IMR-90 (cell line): ENCODE measurements at regions not wholly inside any gene's neighbourhood (a gene's known extent, or its start where the extent isn't known, plus 50 kb on each side); places are given as distances from the start of the nearest gene placed in this dataset.

ENCODE experiments used
- ATAC-seq: fragments of 200-7000 bp; cut with Tn5 transposase; 2 replicates; pipeline ENCODE4 v1.9.1; 2020; ENCODE audit warnings: low read depth, mild to moderate bottlenecking, moderate library complexity
- BruUV-seq: library from RNA; stranded (reverse); fragments of 400-500 nt; replicated peaks from 2 replicates; lab custom pipeline; 2021; lab: Mats Ljungman, UMichigan
- CTCF ChIA-PET: fragments of 300-600 bp; formaldehyde crosslinking; extraction: SDS; loops from one replicate; lab custom pipeline; 2021; ENCODE audit warnings: antibody characterized with exemption; lab: Yijun Ruan, JAX
- POLR2A ChIA-PET: fragments of 300-600 bp; sonication (Branson Sonifier 250); formaldehyde crosslinking; loops from one replicate; lab custom pipeline; 2022; ENCODE audit warnings: antibody characterized with exemption; ENCODE audit not compliant: unreplicated experiment; lab: Charles Lee
- DNase-seq: peaks from one replicate; pipeline ENCODE4 v3.0.0; 2013
- H2AFZ ChIP-seq: replicated peaks from 2 replicates; pipeline ENCODE3; 2013; ENCODE audit warnings: low read length, mild to moderate bottlenecking; ENCODE audit not compliant: poor library complexity
- H2AK5ac ChIP-seq: 2 replicates; pipeline ENCODE4 v1.6.1; 2013; ENCODE audit warnings: low read depth, low read length, inconsistent platforms
- H2AK9ac ChIP-seq: replicated peaks from 2 replicates; pipeline ENCODE3; 2013; ENCODE audit warnings: mild to moderate bottlenecking, low read depth, low read length, moderate library complexity; ENCODE audit not compliant: poor library complexity
- H2BK120ac ChIP-seq: 2 replicates; pipeline ENCODE4 v1.6.1; 2013; ENCODE audit warnings: low read depth, low read length, inconsistent platforms
- H2BK15ac ChIP-seq: 3 replicates; pipeline ENCODE4 v1.6.1; 2013; ENCODE audit warnings: low read depth, low read length, inconsistent platforms
- H2BK20ac ChIP-seq: 2 replicates; pipeline ENCODE4 v1.6.1; 2013; ENCODE audit warnings: low read depth, mild to moderate bottlenecking, inconsistent platforms, low read length, moderate library complexity
- H2BK5ac ChIP-seq: 2 replicates; pipeline ENCODE4 v1.6.1; 2013; ENCODE audit warnings: mild to moderate bottlenecking, low read depth, low read length, inconsistent platforms; ENCODE audit not compliant: poor library complexity, severe bottlenecking
- H3K14ac ChIP-seq: replicated peaks from 2 replicates; pipeline ENCODE4 v1.6.1; 2013; ENCODE audit warnings: low read depth, low read length, inconsistent platforms
- H3K18ac ChIP-seq: 2 replicates; pipeline ENCODE4 v1.6.1; 2013; ENCODE audit warnings: low read depth, low read length, control low read depth
- H3K23ac ChIP-seq: 2 replicates; pipeline ENCODE4 v1.6.1; 2013; ENCODE audit warnings: low read depth, low read length, inconsistent platforms
- H3K27ac ChIP-seq: 2 replicates; pipeline ENCODE4 v1.5.1; 2013; ENCODE audit warnings: mild to moderate bottlenecking, control low read depth, low read length; ENCODE audit not compliant: insufficient read depth
- H3K27me3 ChIP-seq: 2 replicates; pipeline ENCODE4 v1.6.1; 2013; ENCODE audit warnings: low read length; ENCODE audit not compliant: control insufficient read depth, insufficient read depth
- H3K36me3 ChIP-seq: 2 replicates; pipeline ENCODE4 v1.6.1; 2013; ENCODE audit warnings: low read length, mixed read lengths; ENCODE audit not compliant: control insufficient read depth, insufficient read depth
- H3K4ac ChIP-seq: 2 replicates; pipeline ENCODE4 v1.6.1; 2013; ENCODE audit warnings: low read depth, low read length, inconsistent platforms
- H3K4me1 ChIP-seq: 2 replicates; pipeline ENCODE4 v1.6.1; 2013; ENCODE audit warnings: low read length, mixed read lengths; ENCODE audit not compliant: control insufficient read depth, insufficient read depth
- H3K4me2 ChIP-seq: 2 replicates; pipeline ENCODE4 v1.6.1; 2013; ENCODE audit warnings: low read depth, mild to moderate bottlenecking, control low read depth, low read length, moderate library complexity
- H3K4me3 ChIP-seq: 2 replicates; pipeline ENCODE4 v1.5.1; 2013; ENCODE audit warnings: low read depth, mild to moderate bottlenecking, control low read depth, low read length, moderate library complexity; ENCODE audit not compliant: insufficient read depth
- H3K56ac ChIP-seq: 2 replicates; pipeline ENCODE4 v1.6.1; 2013; ENCODE audit warnings: low read length, inconsistent platforms; ENCODE audit not compliant: insufficient read depth; ENCODE audit errors: extremely low read depth
- H3K79me1 ChIP-seq, 2 experiments: 2 replicates each; pipeline ENCODE4 v1.6.1; 2013; ENCODE audit warnings: low read length in 2 of 2, inconsistent platforms in 1 of 2, low read depth in 1 of 2
- H3K9ac ChIP-seq: 2 replicates; pipeline ENCODE4 v1.6.1; 2013; ENCODE audit warnings: low read depth, low read length, control low read depth
- H3K9me1 ChIP-seq: 2 replicates; pipeline ENCODE4 v1.6.1; 2013; ENCODE audit warnings: low read length, inconsistent platforms; ENCODE audit not compliant: insufficient read depth
- H3K9me3 ChIP-seq: 2 replicates; pipeline ENCODE4 v1.6.1; 2013; ENCODE audit warnings: low read length; ENCODE audit not compliant: control insufficient read depth, insufficient read depth
- H4K20me1 ChIP-seq: 2 replicates; pipeline ENCODE4 v1.6.1; 2013; ENCODE audit warnings: low read length, inconsistent platforms; ENCODE audit not compliant: insufficient read depth
- H4K5ac ChIP-seq: 2 replicates; pipeline ENCODE4 v1.6.1; 2013; ENCODE audit warnings: mild to moderate bottlenecking, low read depth, low read length, control low read depth
- H4K8ac ChIP-seq, 2 experiments: 2 replicates each; pipeline ENCODE4 v1.6.1; 2013; ENCODE audit warnings: low read depth in 2 of 2, low read length in 2 of 2, control low read depth in 1 of 2, inconsistent platforms in 1 of 2
- H4K91ac ChIP-seq: 2 replicates; pipeline ENCODE4 v1.6.1; 2013; ENCODE audit warnings: low read depth, low read length, inconsistent platforms; ENCODE audit not compliant: insufficient read depth
- BHLHE40 ChIP-seq: fragments of 150-350 bp; IDR thresholded peaks from 2 replicates; pipeline ENCODE4 v1.6.1; 2016; ENCODE audit warnings: mild to moderate bottlenecking, low read depth, low read length
- CEBPB ChIP-seq: IDR thresholded peaks from 2 replicates; pipeline ENCODE4 v1.6.1; 2012; ENCODE audit warnings: low read depth, low read length, improper control_type of control experiment
- CHD1 ChIP-seq: IDR thresholded peaks from 2 replicates; pipeline ENCODE4 v1.6.1; 2012; ENCODE audit warnings: low read depth, low read length, improper control_type of control experiment
- CTCF ChIP-seq: conservative IDR thresholded peaks from 2 replicates; pipeline ENCODE4 v1.5.1; 2012; ENCODE audit warnings: mild to moderate bottlenecking, low read depth, low read length, improper control_type of control experiment
- FOS ChIP-seq: fragments of 150-350 bp; IDR thresholded peaks from 2 replicates; pipeline ENCODE4 v1.6.1; 2016; ENCODE audit warnings: low read depth, low read length
- MAFK ChIP-seq: IDR thresholded peaks from 2 replicates; pipeline ENCODE4 v1.6.1; 2012; ENCODE audit warnings: low read depth, low read length, improper control_type of control experiment
- MAZ ChIP-seq: IDR thresholded peaks from 2 replicates; pipeline ENCODE4 v1.6.1; 2012; ENCODE audit warnings: low read depth, mild to moderate bottlenecking, low read length, improper control_type of control experiment, moderate library complexity, borderline replicate concordance
- MXI1 ChIP-seq: IDR thresholded peaks from 2 replicates; pipeline ENCODE4 v1.6.1; 2012; ENCODE audit warnings: low read depth, mild to moderate bottlenecking, low read length, moderate library complexity, borderline replicate concordance
- NFE2L2 ChIP-seq: fragments of 150-350 bp; IDR thresholded peaks from 2 replicates; pipeline ENCODE4 v1.6.1; 2016; ENCODE audit warnings: low read depth, mild to moderate bottlenecking, low read length
- POLR2A ChIP-seq: IDR thresholded peaks from 2 replicates; pipeline ENCODE4 v1.6.1; 2012; ENCODE audit warnings: mild to moderate bottlenecking, low read depth, low read length
- RAD21 ChIP-seq: IDR thresholded peaks from 2 replicates; pipeline ENCODE4 v1.6.1; 2012; ENCODE audit warnings: low read length, improper control_type of control experiment
- RCOR1 ChIP-seq: IDR thresholded peaks from 2 replicates; pipeline ENCODE4 v1.6.1; 2012; ENCODE audit warnings: mild to moderate bottlenecking, low read length, improper control_type of control experiment; ENCODE audit not compliant: insufficient replicate concordance
- RFX5 ChIP-seq: IDR thresholded peaks from 2 replicates; pipeline ENCODE4 v1.8.0; 2012; ENCODE audit warnings: low read depth, mild to moderate bottlenecking, low read length, moderate library complexity
- SMC3 ChIP-seq: fragments of 150-350 bp; IDR thresholded peaks from 2 replicates; pipeline ENCODE4 v1.6.1; 2016; ENCODE audit warnings: low read depth, mild to moderate bottlenecking, antibody characterized with exemption, low read length, moderate library complexity
- USF2 ChIP-seq: fragments of 150-350 bp; IDR thresholded peaks from 2 replicates; pipeline ENCODE4 v1.6.1; 2017; ENCODE audit warnings: mild to moderate bottlenecking, antibody characterized with exemption, low read length, low read depth
- WGBS, 2 experiments: methylation state at CpG; one replicate each; pipeline versions ENCODE4 v1.1.5 to v1.1.7; 2013; ENCODE audit warnings: missing lambda C conversion rate in 2 of 2; ENCODE audit not compliant: insufficient read length in 1 of 2; ENCODE audit errors: extremely low coverage in 2 of 2; 5-methylcytosine and 5-hydroxymethylcytosine counted together
- dilution Hi-C: fragments of 300-500 bp; cut with HindIII; formaldehyde crosslinking; loops from one replicate; pipeline ENCODE4 v1.14.3; 2018; ENCODE audit warnings: low sequenced_read_pairs; ENCODE audit not compliant: unreplicated experiment
- in situ Hi-C: fragments of 300-500 bp; cut with MboI; formaldehyde crosslinking; loops from 3 replicates; pipeline ENCODE4 v1.14.3; 2019; ENCODE audit warnings: low sequenced_read_pairs, inconsistent platforms, mixed read lengths
- intact Hi-C: fragments of 100-400 bp; cut with micrococcal nuclease; formaldehyde crosslinking; loops from 2 replicates; pipeline ENCODE4 v1.10.0; 2022

GRCh38 chr10:110443239-110444003 is 54.3 kb upstream of the DUSP5 start:
- WGBS, 2 experiments: 88% methylated on average over 8 of the region's 12 CpGs; no CpG with 5 or more reads in 1 of the 2 experiments
- Histone ChIP-seq H3K4me1 (peaks cover 14% of the 10 kb centered on the region), H3K79me1 (peaks cover 0 to 12% of the 10 kb centered on the region in 2 experiments; a peak in 2 of 4 replicates), H2BK5ac (no peak overlapping the region), H2BK120ac (peak overlapping the region; percentile 35), H4K8ac (no peak overlapping the region; a peak in 1 of 4 replicates), H2BK15ac (0 out of 3 replicates have a peak overlapping the region, but pooled peaks have one; percentile 51), H3K4me3 (no peak overlapping the region), H4K5ac (0 out of 2 replicates have a peak overlapping the region, but pooled peaks have one; percentile 4), H3K27ac (no peak overlapping the region), H2AK5ac (peak overlapping the region; percentile 57; the same call in 1 of the 2 replicates), H3K4me2 (no peak overlapping the region), H3K9me3 (no peaks in the 10 kb centered on the region), H4K91ac (peak overlapping the region; percentile 17; the same call in 1 of the 2 replicates), H3K4ac (peak overlapping the region; percentile 22; the same call in 1 of the 2 replicates), H3K23ac (no peak overlapping the region), H3K27me3 (no peaks in the 10 kb centered on the region), H3K36me3 (no peaks in the 10 kb centered on the region), H3K56ac (no peak overlapping the region), H3K9ac (no peak overlapping the region), H3K9me1 (peaks cover 24% of the 10 kb centered on the region), H3K14ac (no peak overlapping the region), H2AFZ (no peak overlapping the region), H4K20me1 (no peaks in the 10 kb centered on the region), H2AK9ac (no peak overlapping the region), H2BK20ac (peak overlapping the region; percentile 25; the same call in 1 of the 2 replicates), H3K18ac (no peak overlapping the region)
- ChIA-PET CTCF (no interaction called here), POLR2A (no interaction called here)
- dilution Hi-C loops (no loop called here), in situ Hi-C loops (no loop called here), intact Hi-C loops (no loop called here)
- no peak for ATAC-seq
- DNase-seq: no peak
- no TSS peak for BruUV-seq
- no peak for TF ChIP-seq SMC3
- TF ChIP-seq MAFK: no peak
- no peak for TF ChIP-seq CHD1
- TF ChIP-seq BHLHE40: no peak
- TF ChIP-seq MAZ: no peak
- TF ChIP-seq NFE2L2: no peak
- TF ChIP-seq CEBPB: no peak
- no peak for TF ChIP-seq POLR2A
- TF ChIP-seq RFX5: no peak
- TF ChIP-seq FOS: no peak
- no peak for TF ChIP-seq MXI1
- no peak for TF ChIP-seq USF2
- no peak for TF ChIP-seq RAD21
- no peak for TF ChIP-seq CTCF
- TF ChIP-seq RCOR1: no peak
